Mammary epithelial cell (primary cell): ENCODE measurements at regions not wholly inside any gene's neighbourhood (a gene's known extent, or its start where the extent isn't known, plus 50 kb on each side); places are given as distances from the start of the nearest gene placed in this dataset.

Source experiments
- EZH2 ChIP-seq: IDR thresholded peaks from 2 replicates; pipeline ENCODE4 v1.6.1; 2012; ENCODE audit warnings: low read length, inconsistent platforms, borderline replicate concordance
- TF ChIP-seq, protein P1 (sequence below), 2 donors: IDR thresholded peaks in 1 of 2; conservative IDR thresholded peaks in 1 of 2; 2 replicates each; pipeline ENCODE4 v1.5.1; 2011 to 2012; ENCODE audit warnings: inconsistent platforms in 2 of 2, low read length in 2 of 2, mild to moderate bottlenecking in 2 of 2, control low read depth in 1 of 2, low read depth in 1 of 2; ENCODE audit not compliant: insufficient read depth in 1 of 2; ENCODE audit errors: extremely low read depth in 1 of 2

DNA sequence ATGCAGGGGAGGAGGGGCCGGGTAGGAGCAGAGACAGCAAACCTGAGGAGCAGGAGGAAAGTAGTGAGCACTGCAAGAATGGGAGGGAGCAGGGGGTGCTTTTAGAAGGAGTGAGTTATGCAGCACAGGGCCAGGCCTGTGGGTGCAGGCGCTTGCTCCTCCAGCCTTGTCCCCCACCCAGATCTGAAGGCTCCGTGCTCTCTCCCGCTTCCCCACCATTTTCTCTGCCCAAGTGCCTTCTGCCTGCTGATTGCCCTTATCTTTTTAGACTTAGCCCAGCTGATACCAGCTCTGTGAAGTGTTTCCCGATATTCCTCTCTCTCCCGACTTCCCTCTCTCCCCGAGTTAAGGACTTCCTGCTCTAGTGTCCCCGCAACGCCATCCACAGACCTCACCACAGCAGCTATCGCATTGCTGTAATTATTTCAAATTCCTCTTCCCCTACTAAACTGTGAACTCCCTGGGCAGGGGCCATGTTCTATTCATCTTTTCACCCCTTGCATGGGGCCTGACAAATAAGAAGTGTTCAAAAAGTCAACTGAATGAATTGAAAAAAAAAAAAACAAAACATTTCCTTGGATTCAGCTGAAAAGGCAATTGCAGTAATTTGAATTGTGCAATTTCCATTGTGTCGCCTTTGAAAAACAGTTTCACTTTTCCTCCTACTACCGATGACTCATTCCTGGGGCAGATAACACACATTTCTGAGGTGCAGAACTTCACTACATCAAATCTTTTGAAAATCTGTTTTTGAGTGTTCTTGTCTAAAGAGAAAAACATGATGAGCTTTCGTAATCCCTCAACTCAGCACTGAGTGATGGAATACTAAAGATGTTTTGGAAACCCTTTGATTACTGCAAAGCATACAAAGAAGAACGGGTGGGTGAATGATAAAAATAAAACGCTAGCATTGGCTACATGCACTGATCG is 69.7 kb upstream of the BMAL1 start:
- TF ChIP-seq, protein P1, sequence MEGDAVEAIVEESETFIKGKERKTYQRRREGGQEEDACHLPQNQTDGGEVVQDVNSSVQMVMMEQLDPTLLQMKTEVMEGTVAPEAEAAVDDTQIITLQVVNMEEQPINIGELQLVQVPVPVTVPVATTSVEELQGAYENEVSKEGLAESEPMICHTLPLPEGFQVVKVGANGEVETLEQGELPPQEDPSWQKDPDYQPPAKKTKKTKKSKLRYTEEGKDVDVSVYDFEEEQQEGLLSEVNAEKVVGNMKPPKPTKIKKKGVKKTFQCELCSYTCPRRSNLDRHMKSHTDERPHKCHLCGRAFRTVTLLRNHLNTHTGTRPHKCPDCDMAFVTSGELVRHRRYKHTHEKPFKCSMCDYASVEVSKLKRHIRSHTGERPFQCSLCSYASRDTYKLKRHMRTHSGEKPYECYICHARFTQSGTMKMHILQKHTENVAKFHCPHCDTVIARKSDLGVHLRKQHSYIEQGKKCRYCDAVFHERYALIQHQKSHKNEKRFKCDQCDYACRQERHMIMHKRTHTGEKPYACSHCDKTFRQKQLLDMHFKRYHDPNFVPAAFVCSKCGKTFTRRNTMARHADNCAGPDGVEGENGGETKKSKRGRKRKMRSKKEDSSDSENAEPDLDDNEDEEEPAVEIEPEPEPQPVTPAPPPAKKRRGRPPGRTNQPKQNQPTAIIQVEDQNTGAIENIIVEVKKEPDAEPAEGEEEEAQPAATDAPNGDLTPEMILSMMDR (conservative IDR thresholded peaks at IDR 0.05 in 1 of 2, IDR thresholded peaks at IDR 0.05 in 1 of 2; ENCODE audit: extremely low read depth in 1 of 2, insufficient read depth in 1 of 2, low read depth in 1 of 2, low read length in 2 of 2) = no peak
- no peak for TF ChIP-seq EZH2
